H1 (cell line): ENCODE measurements at regions not wholly inside any gene's neighbourhood (a gene's known extent, or its start where the extent isn't known, plus 50 kb on each side); places are given as distances from the start of the nearest gene placed in this dataset.

Source experiments
- CTCF ChIA-PET: fragments of 300-600 bp; sonication (Branson Sonifier 250); formaldehyde crosslinking; loops from one replicate; lab custom pipeline; 2021; ENCODE audit not compliant: partially characterized antibody; lab: Charles Lee
- POLR2A ChIA-PET: fragments of 300-600 bp; sonication (Branson Sonifier 250); formaldehyde crosslinking; loops from one replicate; lab custom pipeline; 2021; ENCODE audit warnings: inconsistent platforms; ENCODE audit not compliant: partially characterized antibody; lab: Charles Lee
- DNase-seq, 2 experiments: peaks; one replicate each; pipeline versions ENCODE4 v3.0.0 to v3.0.0-alpha.2; 2010 to 2022; ENCODE audit warnings: low spot score in 2 of 2, low read depth in 1 of 2, mixed read lengths in 1 of 2
- FAIRE-seq: peaks from 2 replicates; lab custom pipeline; 2011; peaks lifted over from hg19 to GRCh38; lab: Jason Lieb, UNC
- H2AFZ ChIP-seq: 2 replicates; pipeline ENCODE4 v1.8.1; 2012; ENCODE audit warnings: low read length, inconsistent platforms
- H2AK5ac ChIP-seq: 2 replicates; pipeline ENCODE4 v1.6.1; 2013; ENCODE audit warnings: low read depth, low read length
- H2BK120ac ChIP-seq: replicated peaks from 2 replicates; pipeline ENCODE3; 2013; ENCODE audit warnings: low read depth, low read length, inconsistent platforms
- H2BK12ac ChIP-seq: 2 replicates; pipeline ENCODE4 v1.6.1; 2013; ENCODE audit warnings: low read depth, low read length
- H2BK15ac ChIP-seq: 2 replicates; pipeline ENCODE4 v1.6.1; 2013; ENCODE audit warnings: low read length
- H2BK20ac ChIP-seq: 2 replicates; pipeline ENCODE4 v1.6.1; 2013; ENCODE audit warnings: low read length
- H2BK5ac ChIP-seq: 2 replicates; pipeline ENCODE4 v1.6.1; 2013; ENCODE audit warnings: low read depth, low read length
- H3K14ac ChIP-seq: 2 replicates; pipeline ENCODE4 v1.6.1; 2013; ENCODE audit warnings: inconsistent platforms; ENCODE audit not compliant: insufficient read length
- H3K18ac ChIP-seq: 2 replicates; pipeline ENCODE4 v1.6.1; 2013; ENCODE audit warnings: low read length; ENCODE audit errors: extremely low read depth
- H3K23ac ChIP-seq: 2 replicates; pipeline ENCODE4 v1.6.1; 2013; ENCODE audit warnings: inconsistent platforms; ENCODE audit not compliant: insufficient read length
- H3K23me2 ChIP-seq: 2 replicates; pipeline ENCODE4 v1.6.1; 2013; ENCODE audit warnings: low read depth, low read length
- H3K27ac ChIP-seq: 2 replicates; pipeline ENCODE4 v1.6.1; 2011; ENCODE audit warnings: low read depth, low read length, inconsistent platforms
- H3K27me3 ChIP-seq, 4 experiments: replicated peaks in 1 of 4; 1 replicate in 1 of 4; 2 replicates in 3 of 4; pipeline versions ENCODE4 v1.6.1 to v1.8.1; 2011 to 2013; ENCODE audit warnings: low read length in 3 of 4, mild to moderate bottlenecking in 3 of 4, inconsistent platforms in 2 of 4, mixed read lengths in 2 of 4, moderate library complexity in 1 of 4; ENCODE audit not compliant: control insufficient read depth in 3 of 4, insufficient read depth in 3 of 4; ENCODE audit errors: extremely low read depth in 1 of 4
- H3K36me3 ChIP-seq, 4 experiments: 2 replicates each; pipeline versions ENCODE4 v1.6.1 to v1.8.1; 2011 to 2013; ENCODE audit warnings: mild to moderate bottlenecking in 4 of 4, low read length in 3 of 4, moderate library complexity in 2 of 4, control low read depth in 1 of 4, inconsistent platforms in 1 of 4; ENCODE audit not compliant: insufficient read depth in 4 of 4, control insufficient read depth in 2 of 4
- H3K4ac ChIP-seq: replicated peaks from 2 replicates; pipeline ENCODE3; 2013; ENCODE audit warnings: low read length, low read depth, mixed read lengths, inconsistent platforms; ENCODE audit not compliant: insufficient read length
- H3K4me1 ChIP-seq, 4 experiments: replicated peaks in 1 of 4; 1 replicate in 1 of 4; 2 replicates in 3 of 4; pipeline versions ENCODE4 v1.6.1 to v1.8.1; 2011 to 2013; ENCODE audit warnings: low read length in 3 of 4, inconsistent platforms in 2 of 4, mixed read lengths in 1 of 4; ENCODE audit not compliant: insufficient read depth in 4 of 4, control insufficient read depth in 3 of 4
- H3K4me2 ChIP-seq, 2 experiments: 2 replicates each; pipeline versions ENCODE4 v1.6.1 to v1.8.1; 2011 to 2013; ENCODE audit warnings: low read depth in 2 of 2, low read length in 2 of 2, control low read depth in 1 of 2, inconsistent platforms in 1 of 2, mild to moderate bottlenecking in 1 of 2; ENCODE audit not compliant: insufficient read depth in 1 of 2
- H3K4me3 ChIP-seq, 4 experiments: fragments of 200-600, 300-600 bp in 1 of 4; sonication (generic), shearing (Covaris generic), sonication (Bioruptor Twin) in 1 of 4; 2 replicates each; pipeline versions ENCODE4 v1.5.1 to v1.8.1; 2011 to 2016; ENCODE audit warnings: low read length in 4 of 4, low read depth in 3 of 4, control low read depth in 2 of 4, inconsistent platforms in 2 of 4, mild to moderate bottlenecking in 2 of 4, mixed read lengths in 1 of 4, moderate library complexity in 1 of 4; ENCODE audit not compliant: insufficient read depth in 2 of 4; ENCODE audit errors: extremely low read depth in 1 of 4
- H3K56ac ChIP-seq: replicated peaks from 2 replicates; pipeline ENCODE3; 2013; ENCODE audit warnings: low read depth, mild to moderate bottlenecking, mixed read lengths, low read length, inconsistent platforms; ENCODE audit not compliant: insufficient read length
- H3K79me1 ChIP-seq: 2 replicates; pipeline ENCODE4 v1.6.1; 2013; ENCODE audit warnings: low read depth, low read length, control low read depth
- H3K79me2 ChIP-seq, 2 experiments: 2 replicates each; pipeline versions ENCODE4 v1.6.1 to v1.8.1; 2012 to 2013; ENCODE audit warnings: low read length in 2 of 2, mild to moderate bottlenecking in 2 of 2, inconsistent platforms in 1 of 2; ENCODE audit not compliant: insufficient read depth in 2 of 2, control insufficient read depth in 1 of 2
- H3K9ac ChIP-seq, 4 experiments: replicated peaks in 1 of 4; 1 replicate in 1 of 4; 2 replicates in 3 of 4; pipeline versions ENCODE4 v1.6.1 to v1.8.1; 2011 to 2013; ENCODE audit warnings: low read depth in 3 of 4, low read length in 3 of 4, control low read depth in 2 of 4, mild to moderate bottlenecking in 2 of 4, moderate library complexity in 2 of 4, inconsistent platforms in 1 of 4; ENCODE audit errors: extremely low read depth in 1 of 4
- H3K9me3 ChIP-seq, 2 experiments: 2 replicates each; pipeline versions ENCODE4 v1.6.1 to v1.8.1; 2012 to 2013; ENCODE audit warnings: mild to moderate bottlenecking in 2 of 2, moderate library complexity in 2 of 2, control low read depth in 1 of 2, inconsistent platforms in 1 of 2, low read depth in 1 of 2, low read length in 1 of 2, mixed read lengths in 1 of 2; ENCODE audit not compliant: insufficient read depth in 2 of 2
- H4K20me1 ChIP-seq, 2 experiments: replicated peaks in 1 of 2; 2 replicates each; pipeline versions ENCODE3 to v1.8.1; 2011 to 2013; ENCODE audit warnings: inconsistent platforms in 2 of 2, low read length in 2 of 2, mild to moderate bottlenecking in 1 of 2; ENCODE audit not compliant: insufficient read depth in 2 of 2, control insufficient read depth in 1 of 2
- H4K5ac ChIP-seq: 2 replicates; pipeline ENCODE4 v1.6.1; 2013; ENCODE audit warnings: low read length, low read depth, mixed read lengths, inconsistent platforms; ENCODE audit not compliant: insufficient read length
- H4K8ac ChIP-seq: 2 replicates; pipeline ENCODE4 v1.8.0; 2013; ENCODE audit warnings: mild to moderate bottlenecking, moderate library complexity, low read length, inconsistent platforms; ENCODE audit not compliant: insufficient read depth; ENCODE audit errors: extremely low read depth
- H4K91ac ChIP-seq: replicated peaks from 2 replicates; pipeline ENCODE3; 2013; ENCODE audit warnings: low read length, mixed read lengths, inconsistent platforms; ENCODE audit not compliant: insufficient read length
- ATF2 ChIP-seq: IDR thresholded peaks from 2 replicates; pipeline ENCODE4 v1.6.1; 2012; ENCODE audit warnings: low read length, inconsistent platforms
- BRCA1 ChIP-seq: IDR thresholded peaks from 2 replicates; pipeline ENCODE4 v1.6.1; 2012; ENCODE audit warnings: low read depth, low read length, improper control_type of control experiment
- E2F6 ChIP-seq: IDR thresholded peaks from 2 replicates; pipeline ENCODE4 v1.6.1; 2012; ENCODE audit warnings: inconsistent platforms
- GABPA ChIP-seq: IDR thresholded peaks from 2 replicates; pipeline ENCODE4 v1.6.1; 2011; ENCODE audit warnings: mild to moderate bottlenecking, low read length, moderate library complexity, borderline replicate concordance; ENCODE audit not compliant: insufficient read depth
- JUND ChIP-seq: IDR thresholded peaks from 2 replicates; pipeline ENCODE4 v1.6.1; 2011; ENCODE audit warnings: mild to moderate bottlenecking, improper control_type of control experiment, low read length
- KDM1A ChIP-seq: fragments of 200-600, 300-600 bp; sonication (generic); IDR thresholded peaks from 2 replicates; pipeline ENCODE4 v1.7.1; 2016; ENCODE audit warnings: mild to moderate bottlenecking, low read length, borderline replicate concordance
- KDM4A ChIP-seq: IDR thresholded peaks from one replicate; pipeline ENCODE4 v1.7.1; 2012; ENCODE audit warnings: low read depth, mild to moderate bottlenecking, moderate library complexity, low read length, inconsistent platforms; ENCODE audit not compliant: severe bottlenecking
- SP2 ChIP-seq: IDR thresholded peaks from 2 replicates; pipeline ENCODE4 v1.6.1; 2012; ENCODE audit warnings: mild to moderate bottlenecking, low read length, inconsistent platforms
- TAF1 ChIP-seq: IDR thresholded peaks from 2 replicates; pipeline ENCODE4 v1.6.1; 2011; ENCODE audit warnings: mild to moderate bottlenecking, low read depth, low read length
- TAF7 ChIP-seq: optimal IDR thresholded peaks from 2 replicates; pipeline ENCODE3; 2011; ENCODE audit warnings: low read depth, mild to moderate bottlenecking, inconsistent platforms, low read length, moderate library complexity, borderline replicate concordance
- TBP ChIP-seq: IDR thresholded peaks from 2 replicates; pipeline ENCODE4 v1.6.1; 2011; ENCODE audit warnings: low read depth, low read length, improper control_type of control experiment
- TEAD4 ChIP-seq: IDR thresholded peaks from 2 replicates; pipeline ENCODE4 v1.6.1; 2012; ENCODE audit warnings: low read depth, low read length, inconsistent platforms, mixed read lengths
- WGBS, 2 experiments: shearing (Covaris generic) in 1 of 2; methylation state at CpG; one replicate each; pipeline versions ENCODE4 v1.1.6 to v1.1.7; 2013 to 2015; ENCODE audit warnings: low lambda C conversion rate in 2 of 2, mixed read lengths in 2 of 2, inconsistent platforms in 1 of 2, low coverage in 1 of 2, missing lambda C conversion rate in 1 of 2; ENCODE audit not compliant: insufficient replicate concordance in 2 of 2, insufficient coverage in 1 of 2, insufficient read length in 1 of 2; ENCODE audit errors: extremely low coverage in 1 of 2, missing lambda C conversion rate in 1 of 2; 5-methylcytosine and 5-hydroxymethylcytosine counted together

GRCh38 chr4:20364969-20365368 lies 113.3 kb downstream of the SLIT2 start:
- H3K4me2 ChIP-seq, result no peak overlapping the region
- CTCF ChIA-PET, result interaction anchor here (1.4 to 2.9 kb wide), 2 partner anchors 30 to 52 kb away, joined by 3 to 14 read pairs; no protein-coding TSS in a partner anchor
- H4K20me1 ChIP-seq, result no peaks in the 10 kb centered on the region
- H3K9me3 ChIP-seq, result no peaks in the 10 kb centered on the region
- H3K9ac ChIP-seq, result no peak overlapping the region
- H3K18ac ChIP-seq, result no peak overlapping the region
- H3K4ac ChIP-seq, result no peak overlapping the region
- H3K23me2 ChIP-seq, result peaks cover 3% of the 10 kb centered on the region; the same call in 1 of the 2 replicates
- H3K4me1 ChIP-seq, result no peaks in the 10 kb centered on the region
- no peak overlapping the region for H2BK12ac ChIP-seq
- H3K79me2 ChIP-seq, result no peaks in the 10 kb centered on the region
- H3K56ac ChIP-seq, result no peak overlapping the region
- no peak overlapping the region for H3K23ac ChIP-seq
- H4K5ac ChIP-seq, result no peak overlapping the region
- H3K4me3 ChIP-seq, result no peak overlapping the region
- no peak overlapping the region for H4K91ac ChIP-seq
- H3K27me3 ChIP-seq, result no peaks in the 10 kb centered on the region
- DNase-seq (no peak), FAIRE-seq (no peak)
- no peak overlapping the region for H2BK120ac ChIP-seq
- H3K79me1 ChIP-seq, result no peaks in the 10 kb centered on the region
- WGBS, 2 experiments, result 96% methylated on average over 4 of the region's 4 CpGs; no CpG with 5 or more reads in 1 of the 2 experiments
- no peak overlapping the region for H2BK20ac ChIP-seq
- H2BK15ac ChIP-seq, result no peak overlapping the region
- no peaks in the 10 kb centered on the region for H3K36me3 ChIP-seq
- no peak overlapping the region for H4K8ac ChIP-seq
- H2BK5ac ChIP-seq, result no peak overlapping the region
- H3K14ac ChIP-seq, result no peak overlapping the region
- H3K27ac ChIP-seq, result no peak overlapping the region
- H2AK5ac ChIP-seq, result no peak overlapping the region
- POLR2A ChIA-PET, result no interaction called here
- H2AFZ ChIP-seq, result no peak overlapping the region
- TF ChIP-seq KDM1A (no peak), TEAD4 (no peak), TAF1 (no peak), JUND (no peak), SP2 (no peak), TBP (no peak), E2F6 (no peak), KDM4A (no peak), GABPA (no peak), BRCA1 (no peak), ATF2 (no peak), TAF7 (no peak)
